Endothelial cell of umbilical vein (primary cell): ENCODE measurements at regions not wholly inside any gene's neighbourhood (a gene's known extent, or its start where the extent isn't known, plus 50 kb on each side); places are given as distances from the start of the nearest gene placed in this dataset.

ENCODE experiments used
- BruUV-seq: library from RNA; stranded (reverse); fragments of 400-500 nt; replicated peaks from 2 replicates; lab custom pipeline; 2021; lab: Mats Ljungman, UMichigan
- CTCF ChIA-PET: fragments of 300-600, 350-600 bp; sonication (Branson Sonifier 250); formaldehyde crosslinking; loops from one replicate; lab custom pipeline; 2021; ENCODE audit warnings: antibody characterized with exemption, inconsistent platforms; lab: Charles Lee
- POLR2A ChIA-PET: fragments of 300-600, 350-600 bp; sonication (Branson Sonifier 250); formaldehyde crosslinking; loops from one replicate; lab custom pipeline; 2021; ENCODE audit warnings: antibody characterized with exemption, inconsistent platforms; lab: Charles Lee
- DNase-seq: peaks from one replicate; pipeline ENCODE4 v3.0.0-alpha.2; 2011; ENCODE audit warnings: low read depth, low spot score
- FAIRE-seq: peaks from 2 replicates; lab custom pipeline; 2011; peaks lifted over from hg19 to GRCh38; lab: Jason Lieb, UNC
- H2AFZ ChIP-seq: 2 replicates; pipeline ENCODE4 v1.6.0; 2012; ENCODE audit warnings: low read depth, low read length, control low read depth, inconsistent platforms
- H3K27ac ChIP-seq: 2 replicates; pipeline ENCODE4 v1.5.1; 2011; ENCODE audit warnings: low read depth, mild to moderate bottlenecking, control low read depth, low read length, moderate library complexity; ENCODE audit not compliant: insufficient read depth
- H3K27me3 ChIP-seq, 2 experiments: 2 replicates each; pipeline versions ENCODE4 v1.6.0 to v1.6.1; 2011; ENCODE audit warnings: low read length in 2 of 2, mixed read lengths in 1 of 2; ENCODE audit not compliant: control insufficient read depth in 2 of 2, insufficient read depth in 2 of 2
- H3K36me3 ChIP-seq, 2 experiments: 2 replicates in 1 of 2; 3 replicates in 1 of 2; pipeline ENCODE4 v1.5.1; 2011; ENCODE audit warnings: low read length in 2 of 2, mild to moderate bottlenecking in 1 of 2, moderate library complexity in 1 of 2; ENCODE audit not compliant: control insufficient read depth in 2 of 2, insufficient read depth in 2 of 2; ENCODE audit errors: extremely low read depth in 1 of 2
- H3K4me1 ChIP-seq: 3 replicates; pipeline ENCODE4 v1.5.1; 2011; ENCODE audit warnings: mild to moderate bottlenecking, low read length; ENCODE audit not compliant: control insufficient read depth, insufficient read depth; ENCODE audit errors: extremely low read depth
- H3K4me2 ChIP-seq: 2 replicates; pipeline ENCODE4 v1.6.1; 2011; ENCODE audit warnings: low read length, control low read depth, mixed read lengths; ENCODE audit not compliant: insufficient read depth
- H3K4me3 ChIP-seq, 3 experiments: fragments of 200-600 bp in 1 of 3; sonication (generic), shearing (Covaris generic) in 1 of 3; replicated peaks in 1 of 3; 2 replicates each; pipeline ENCODE4 v1.5.1; 2011 to 2016; ENCODE audit warnings: control low read depth in 3 of 3, low read length in 3 of 3, mild to moderate bottlenecking in 2 of 3, inconsistent platforms in 1 of 3, low read depth in 1 of 3, moderate library complexity in 1 of 3; ENCODE audit not compliant: insufficient read depth in 1 of 3
- H3K79me2 ChIP-seq: 2 replicates; pipeline ENCODE4 v1.6.0; 2012; ENCODE audit warnings: low read length, inconsistent platforms; ENCODE audit not compliant: control insufficient read depth, insufficient read depth
- H3K9ac ChIP-seq: replicated peaks from 2 replicates; pipeline ENCODE3; 2011; ENCODE audit warnings: low read length, control low read depth; ENCODE audit not compliant: insufficient read depth; ENCODE audit errors: extremely low read depth
- H3K9me1 ChIP-seq: replicated peaks from 3 replicates; pipeline ENCODE4 v1.6.0; 2011; ENCODE audit warnings: mild to moderate bottlenecking, low read length; ENCODE audit not compliant: control insufficient read depth, insufficient read depth; ENCODE audit errors: extremely low read depth
- H3K9me3 ChIP-seq: replicated peaks from 2 replicates; pipeline ENCODE4 v1.5.1; 2012; ENCODE audit warnings: low read length, inconsistent platforms; ENCODE audit not compliant: control insufficient read depth, insufficient read depth
- H4K20me1 ChIP-seq: replicated peaks from 2 replicates; pipeline ENCODE3; 2011; ENCODE audit warnings: mild to moderate bottlenecking, low read length; ENCODE audit not compliant: control insufficient read depth, insufficient read depth; ENCODE audit errors: extremely low read depth
- EZH2 ChIP-seq: IDR thresholded peaks from 2 replicates; pipeline ENCODE4 v1.6.1; 2012; ENCODE audit warnings: borderline replicate concordance, low read depth, mild to moderate bottlenecking, moderate library complexity, low read length, inconsistent platforms; ENCODE audit not compliant: severe bottlenecking
- JUN ChIP-seq: IDR thresholded peaks from 2 replicates; pipeline ENCODE4 v1.6.1; 2011; ENCODE audit warnings: borderline replicate concordance, low read depth; ENCODE audit not compliant: insufficient read length, insufficient read depth
- MYC ChIP-seq: IDR thresholded peaks from one replicate; pipeline ENCODE4 v1.6.1; 2011; ENCODE audit warnings: mild to moderate bottlenecking, low read depth, low read length
- POLR2AphosphoS5 ChIP-seq: IDR thresholded peaks from 2 replicates; pipeline ENCODE4 v1.6.1; 2012; ENCODE audit warnings: low read depth, mild to moderate bottlenecking, control low read depth, low read length, moderate library complexity; ENCODE audit not compliant: insufficient read depth
- dilution Hi-C: fragments of 300-500 bp; cut with MboI; formaldehyde crosslinking; loops from one replicate; pipeline ENCODE4 v1.15.0; 2019; ENCODE audit warnings: low sequenced_read_pairs; ENCODE audit not compliant: extremely low pct_ligation_motif_present
- intact Hi-C: fragments of 100-400 bp; cut with micrococcal nuclease; formaldehyde crosslinking; loops from one replicate; pipeline ENCODE4 v1.10.0; 2022
- TF ChIP-seq, protein P1 (sequence below), 2 donors: IDR thresholded peaks; 1 replicate in 1 of 2; 2 replicates in 1 of 2; pipeline ENCODE4 v1.5.1; 2011; ENCODE audit warnings: low read length in 2 of 2, mild to moderate bottlenecking in 2 of 2, moderate library complexity in 2 of 2, control low read depth in 1 of 2, inconsistent platforms in 1 of 2, low read depth in 1 of 2; ENCODE audit not compliant: insufficient read depth in 1 of 2; ENCODE audit errors: extremely low read depth in 1 of 2

DNA sequence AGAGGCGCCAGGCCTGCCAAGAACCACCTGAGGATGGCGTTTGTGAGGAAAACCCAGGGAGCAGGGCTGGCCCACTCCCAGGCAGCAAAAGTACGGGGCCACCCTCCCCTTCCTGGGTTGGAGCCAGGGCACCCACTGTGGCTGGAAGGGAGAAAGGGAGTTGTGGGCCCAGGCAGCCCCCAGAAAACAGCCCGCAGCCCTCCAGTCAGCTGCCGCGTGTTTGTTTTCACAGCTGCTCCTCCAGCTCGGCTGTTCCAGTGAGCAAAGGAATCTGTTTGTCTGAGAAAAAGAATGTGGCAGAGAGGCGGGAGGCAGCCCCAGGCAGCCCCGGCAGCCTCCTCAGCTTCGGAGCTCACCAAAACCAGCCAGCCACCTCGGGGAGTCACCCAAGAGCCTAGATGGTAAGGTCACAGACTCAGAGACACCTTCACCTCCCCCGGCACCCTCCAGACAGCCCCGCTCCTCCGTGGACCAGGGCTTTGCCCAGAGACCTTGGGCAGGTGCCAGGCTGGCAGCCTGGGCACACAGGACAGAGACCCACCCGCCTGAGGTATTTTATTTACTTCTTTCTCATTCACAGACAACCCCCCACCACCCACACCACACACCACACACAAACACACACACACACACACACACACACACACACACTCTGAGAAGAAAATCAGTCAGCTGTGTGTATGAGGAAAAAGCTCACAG, 338.1 kb downstream of the BCOR start:
- Histone ChIP-seq H3K27me3 (no peaks in the 10 kb centered on the region), H3K9me3 (no peaks in the 10 kb centered on the region), H3K4me3 (no peak overlapping the region), H3K27ac (peak overlapping the region; percentile 81), H3K79me2 (no peaks in the 10 kb centered on the region), H3K36me3 (no peaks in the 10 kb centered on the region), H3K9me1 (no peaks in the 10 kb centered on the region), H4K20me1 (no peaks in the 10 kb centered on the region), H3K4me1 (peaks cover 61% of the 10 kb centered on the region), H3K9ac (peak overlapping the region; percentile 54), H3K4me2 (no peak overlapping the region), H2AFZ (peak overlapping the region; percentile 60)
- intact Hi-C loops, result loop anchor here (1.0 to 5.0 kb wide), 4 partner anchors 49 to 348 kb away; no protein-coding TSS in a partner anchor
- POLR2A ChIA-PET, result interaction anchor here (0.6 kb wide), 1 partner anchor 257 kb away, joined by 3 read pairs; no protein-coding TSS in a partner anchor
- TF ChIP-seq MYC (no peak), EZH2 (no peak), JUN (no peak), POLR2AphosphoS5 (no peak)
- TF ChIP-seq, protein P1, sequence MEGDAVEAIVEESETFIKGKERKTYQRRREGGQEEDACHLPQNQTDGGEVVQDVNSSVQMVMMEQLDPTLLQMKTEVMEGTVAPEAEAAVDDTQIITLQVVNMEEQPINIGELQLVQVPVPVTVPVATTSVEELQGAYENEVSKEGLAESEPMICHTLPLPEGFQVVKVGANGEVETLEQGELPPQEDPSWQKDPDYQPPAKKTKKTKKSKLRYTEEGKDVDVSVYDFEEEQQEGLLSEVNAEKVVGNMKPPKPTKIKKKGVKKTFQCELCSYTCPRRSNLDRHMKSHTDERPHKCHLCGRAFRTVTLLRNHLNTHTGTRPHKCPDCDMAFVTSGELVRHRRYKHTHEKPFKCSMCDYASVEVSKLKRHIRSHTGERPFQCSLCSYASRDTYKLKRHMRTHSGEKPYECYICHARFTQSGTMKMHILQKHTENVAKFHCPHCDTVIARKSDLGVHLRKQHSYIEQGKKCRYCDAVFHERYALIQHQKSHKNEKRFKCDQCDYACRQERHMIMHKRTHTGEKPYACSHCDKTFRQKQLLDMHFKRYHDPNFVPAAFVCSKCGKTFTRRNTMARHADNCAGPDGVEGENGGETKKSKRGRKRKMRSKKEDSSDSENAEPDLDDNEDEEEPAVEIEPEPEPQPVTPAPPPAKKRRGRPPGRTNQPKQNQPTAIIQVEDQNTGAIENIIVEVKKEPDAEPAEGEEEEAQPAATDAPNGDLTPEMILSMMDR (IDR thresholded peaks at IDR 0.05; ENCODE audit: extremely low read depth in 1 of 2, insufficient read depth in 1 of 2, low read depth in 1 of 2, low read length in 2 of 2), result no peak
- FAIRE-seq (peak; percentile 86), DNase-seq (peak; percentile 76)
- dilution Hi-C loops, result no loop called here
- CTCF ChIA-PET, result interaction anchor here (0.6 to 2.0 kb wide), 3 partner anchors 29 to 54 kb away, joined by 4 to 7 read pairs (median 5); no protein-coding TSS in a partner anchor
- BruUV-seq, result no TSS peak
